ENCODE measurements at regions not wholly inside any gene's neighbourhood (a gene's known extent, or its start where the extent isn't known, plus 50 kb on each side); places are given as distances from the start of the nearest gene placed in this dataset.
A peak's percentile ranks its signal among the peaks of the same experiment; 100 is the strongest.

DNA sequence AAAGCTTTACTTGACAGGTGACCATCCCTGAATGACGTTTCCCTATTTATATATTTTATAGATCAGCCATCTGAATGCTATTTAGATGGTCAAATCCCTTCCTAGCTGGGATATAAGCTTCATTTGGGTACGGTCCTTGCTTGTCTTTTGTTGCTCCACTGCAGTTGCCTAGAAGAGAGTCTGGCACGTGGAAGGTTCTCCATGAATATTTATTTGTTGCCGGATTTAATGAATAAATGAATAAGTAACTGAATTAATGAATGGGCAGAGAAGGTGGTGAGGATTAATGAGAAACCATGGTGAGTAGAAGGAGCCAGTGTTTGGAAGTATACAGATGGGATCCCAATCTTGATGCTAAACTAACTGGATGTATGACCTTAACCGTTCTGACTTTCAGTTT, 222.1 kb downstream of the LPIN1 start:
- Histone ChIP-seq H3K4me3 (no peak overlapping the region), H3K4me1 (replicated peaks in 1 of 2) (no peaks in the 10 kb centered on the region), H3K27ac (no peak overlapping the region)
- 34 to 100% (median 87%) methylated on average over 2 to 5 of the region's 5 CpGs; no CpG with 5 or more reads in 1 of the 10 experiments for WGBS, 10 experiments
- ATAC-seq (replicated peaks in 6 of 8) = peak in 1 of 8 experiments; percentile 14
- in situ Hi-C loops (cut with MboI; ENCODE audit: low pct_unique_long_range_greater_than_20kb in 2 of 9, low sequenced_read_pairs in 9 of 9, unreplicated experiment in 9 of 9) = loop anchor here in 1 of 9 experiments (25.0 kb wide), 1 partner anchor 106 kb away; no protein-coding TSS in a partner anchor

- whole genome bisulfite sequencing, 10 experiments = 14 to 100% (median 82%) methylated on average over 1 of the region's 1 CpG; no CpG with 5 or more reads in 3 of the 10 experiments
- no peaks in the 10 kb centered on the region for H3K4me1 ChIP-seq (replicated peaks in 1 of 2)
- peak in 2 of 8 experiments; percentile 28 to 50 for ATAC-seq (replicated peaks in 6 of 8)
- in situ Hi-C loops (cut with MboI; ENCODE audit: low pct_unique_long_range_greater_than_20kb in 2 of 9, low sequenced_read_pairs in 9 of 9, unreplicated experiment in 9 of 9) = loop anchor here in 1 of 9 experiments (25.0 kb wide), 1 partner anchor 107 kb away; no protein-coding TSS in a partner anchor
- H3K4me3 ChIP-seq = no peak overlapping the region
- H3K27ac ChIP-seq = no peak overlapping the region
Measured at GRCh38 chr2:11969774-11970173, 223.3 kb downstream of the LPIN1 start.

DNA sequence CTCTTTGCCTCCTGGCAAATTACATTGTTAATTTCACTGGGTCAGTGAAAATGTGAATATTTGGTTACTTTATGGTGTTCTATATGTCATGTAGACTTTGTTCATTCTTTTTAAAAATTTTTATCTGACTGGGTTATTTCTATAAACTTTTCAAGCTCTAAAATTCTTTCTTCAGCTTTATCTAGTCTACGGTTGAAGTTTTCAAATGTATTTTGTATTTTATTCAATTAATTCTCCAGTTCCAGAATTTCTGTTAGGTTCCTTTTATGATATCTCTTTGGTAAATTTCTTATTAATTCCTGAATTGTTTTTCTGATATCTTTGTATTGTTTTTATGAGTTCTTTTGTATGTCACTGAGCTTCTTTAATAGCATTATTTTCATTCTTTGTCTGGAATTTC, 228.1 kb downstream of the LPIN1 start:
- no peak for ATAC-seq (replicated peaks in 6 of 8)
- 18 to 100% (median 75%) methylated on average over 1 of the region's 1 CpG for WGBS, 10 experiments
- Histone ChIP-seq H3K4me3 (no peak overlapping the region), H3K27ac (no peak overlapping the region), H3K4me1 (replicated peaks in 1 of 2) (no peaks in the 10 kb centered on the region)
- in situ Hi-C loops (cut with MboI; ENCODE audit: low pct_unique_long_range_greater_than_20kb in 2 of 9, low sequenced_read_pairs in 9 of 9, unreplicated experiment in 9 of 9) = loop anchor here in 1 of 9 experiments (25.0 kb wide), 1 partner anchor 112 kb away; no protein-coding TSS in a partner anchor

GRCh38 chr2:11975373-11975772, 228.9 kb downstream of the LPIN1 start:
- ATAC-seq (replicated peaks in 6 of 8) = peak in 1 of 8 experiments; percentile 27
- H3K4me3 ChIP-seq = no peak overlapping the region
- H3K27ac ChIP-seq = no peak overlapping the region
- in situ Hi-C loops (cut with MboI; ENCODE audit: low pct_unique_long_range_greater_than_20kb in 2 of 9, low sequenced_read_pairs in 9 of 9, unreplicated experiment in 9 of 9) = no loop called here
- 33 to 100% (median 67%) methylated on average over 1 of the region's 1 CpG; no CpG with 5 or more reads in 3 of the 10 experiments for WGBS, 10 experiments
- no peaks in the 10 kb centered on the region for H3K4me1 ChIP-seq (replicated peaks in 1 of 2)

DNA sequence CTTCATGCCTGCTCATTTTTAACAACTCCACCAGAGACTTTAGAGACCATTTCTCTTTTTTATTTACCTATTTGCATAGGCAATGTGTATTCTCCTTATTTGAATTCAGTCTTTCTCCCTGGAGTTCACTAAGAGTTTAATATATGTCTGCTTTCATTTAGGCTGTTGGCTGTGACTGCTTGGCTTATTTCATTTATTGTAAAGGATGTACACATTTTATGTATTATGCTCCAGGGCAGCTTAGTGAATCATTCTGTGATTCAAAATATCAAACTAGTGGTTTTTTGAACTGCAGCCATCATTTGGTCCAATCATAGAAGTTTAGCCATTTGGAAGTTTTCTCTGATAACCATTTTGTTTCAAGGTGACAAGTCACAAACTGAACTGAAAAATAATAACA, 229.6 kb downstream of the LPIN1 start:
- in situ Hi-C loops (cut with MboI; ENCODE audit: low pct_unique_long_range_greater_than_20kb in 2 of 9, low sequenced_read_pairs in 9 of 9, unreplicated experiment in 9 of 9) = no loop called here
- H3K4me1 ChIP-seq (replicated peaks in 1 of 2) = no peaks in the 10 kb centered on the region
- H3K4me3 ChIP-seq = no peak overlapping the region
- H3K27ac ChIP-seq = no peak overlapping the region
- ATAC-seq (replicated peaks in 6 of 8) = peak in 1 of 8 experiments; percentile 96

DNA sequence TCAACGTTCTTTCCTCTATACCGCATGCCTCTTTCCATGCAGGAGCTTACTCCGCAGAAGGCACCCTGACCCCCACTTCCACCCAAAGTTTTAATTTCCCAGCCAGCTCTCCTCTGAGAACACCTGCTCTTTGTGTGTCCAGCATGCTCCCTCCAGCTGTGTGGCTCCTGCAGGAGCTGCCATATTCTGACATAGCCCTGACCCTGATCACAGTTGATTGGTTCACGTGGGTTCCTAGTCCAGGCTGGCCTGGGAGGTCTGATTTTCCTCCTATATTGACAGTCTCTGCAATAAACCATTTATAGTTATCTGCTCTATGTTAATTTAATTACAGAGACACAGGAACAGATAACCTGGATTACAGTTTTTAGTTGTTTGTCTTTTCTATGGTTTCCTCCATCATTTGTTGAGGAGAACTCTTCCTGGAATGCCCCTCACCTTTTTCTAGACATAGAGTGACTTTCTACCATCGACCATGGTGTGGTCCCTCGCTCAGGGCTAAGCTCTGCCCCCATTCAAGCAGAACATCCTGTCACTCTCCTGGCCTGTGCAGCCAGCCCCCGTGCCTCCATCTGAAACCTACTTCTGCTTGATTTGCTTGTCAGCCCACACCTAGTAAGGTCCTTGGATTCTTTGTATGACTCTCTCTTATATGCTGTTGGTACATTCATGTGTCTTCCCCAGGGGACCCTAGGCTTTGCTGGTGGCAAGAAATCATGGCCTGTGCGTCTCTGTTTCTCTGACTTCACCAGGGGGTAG, 231.5 kb downstream of the LPIN1 start:
- H3K4me1 ChIP-seq (replicated peaks in 1 of 2) = no peaks in the 10 kb centered on the region
- ATAC-seq (replicated peaks in 6 of 8) = no peak
- no peak overlapping the region for H3K4me3 ChIP-seq
- in situ Hi-C loops (cut with MboI; ENCODE audit: low pct_unique_long_range_greater_than_20kb in 2 of 9, low sequenced_read_pairs in 9 of 9, unreplicated experiment in 9 of 9) = no loop called here
- 50 to 97% (median 83%) methylated on average over 1 to 8 of the region's 8 CpGs; no CpG with 5 or more reads in 2 of the 10 experiments for WGBS, 10 experiments
- no peak overlapping the region for H3K27ac ChIP-seq

GRCh38 chr2:11980809-11981208, 234.4 kb downstream of the LPIN1 start:
- H3K4me3 ChIP-seq = no peak overlapping the region
- H3K4me1 ChIP-seq (replicated peaks in 1 of 2) = peaks cover 5 to 12% of the 10 kb centered on the region in 2 donors
- WGBS, 10 experiments = 72 to 100% (median 90%) methylated on average over 1 to 5 of the region's 9 CpGs; no CpG with 5 or more reads in 2 of the 10 experiments
- in situ Hi-C loops (cut with MboI; ENCODE audit: low pct_unique_long_range_greater_than_20kb in 2 of 9, low sequenced_read_pairs in 9 of 9, unreplicated experiment in 9 of 9) = no loop called here
- no peak overlapping the region for H3K27ac ChIP-seq
- no peak for ATAC-seq (replicated peaks in 6 of 8)

DNA sequence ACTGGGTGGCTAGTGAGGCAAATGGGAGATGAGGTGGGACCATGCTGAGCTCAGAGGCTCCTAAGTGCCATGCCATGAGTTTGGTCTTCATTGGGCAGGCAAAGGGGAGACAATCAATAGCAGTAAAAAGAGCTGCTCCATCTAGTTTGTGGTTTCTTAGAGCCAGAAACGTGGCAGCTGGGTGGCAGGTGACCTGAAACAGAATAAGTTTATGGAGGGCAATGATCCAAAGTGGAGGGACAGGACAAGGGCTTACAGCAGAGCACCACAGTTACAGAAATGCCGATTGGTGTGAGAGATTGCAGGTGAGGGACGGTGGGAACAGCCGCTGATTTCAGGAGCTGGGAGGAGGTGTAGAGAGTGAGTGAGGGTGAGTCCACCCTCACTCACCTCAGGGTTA, 237.0 kb downstream of the LPIN1 start:
- Histone ChIP-seq H3K4me3 (no peak overlapping the region), H3K4me1 (replicated peaks in 1 of 2) (peaks cover 5 to 12% of the 10 kb centered on the region in 2 donors), H3K27ac (no peak overlapping the region)
- no peak for ATAC-seq (replicated peaks in 6 of 8)
- in situ Hi-C loops (cut with MboI; ENCODE audit: low pct_unique_long_range_greater_than_20kb in 2 of 9, low sequenced_read_pairs in 9 of 9, unreplicated experiment in 9 of 9) = no loop called here
- WGBS, 10 experiments = 60 to 100% (median 94%) methylated on average over 1 to 4 of the region's 4 CpGs; no CpG with 5 or more reads in 4 of the 10 experiments

- in situ Hi-C loops (cut with MboI; ENCODE audit: low pct_unique_long_range_greater_than_20kb in 2 of 9, low sequenced_read_pairs in 9 of 9, unreplicated experiment in 9 of 9) = no loop called here
- Histone ChIP-seq H3K27ac (no peak overlapping the region), H3K4me3 (no peak overlapping the region), H3K4me1 (replicated peaks in 1 of 2) (peaks cover 5 to 12% of the 10 kb centered on the region in 2 donors)
- 47 to 100% (median 86%) methylated on average over 1 to 6 of the region's 9 CpGs; no CpG with 5 or more reads in 5 of the 10 experiments for WGBS, 10 experiments
- ATAC-seq (replicated peaks in 6 of 8) = no peak
Measured at GRCh38 chr2:11983870-11984269, 237.4 kb downstream of the LPIN1 start.

DNA sequence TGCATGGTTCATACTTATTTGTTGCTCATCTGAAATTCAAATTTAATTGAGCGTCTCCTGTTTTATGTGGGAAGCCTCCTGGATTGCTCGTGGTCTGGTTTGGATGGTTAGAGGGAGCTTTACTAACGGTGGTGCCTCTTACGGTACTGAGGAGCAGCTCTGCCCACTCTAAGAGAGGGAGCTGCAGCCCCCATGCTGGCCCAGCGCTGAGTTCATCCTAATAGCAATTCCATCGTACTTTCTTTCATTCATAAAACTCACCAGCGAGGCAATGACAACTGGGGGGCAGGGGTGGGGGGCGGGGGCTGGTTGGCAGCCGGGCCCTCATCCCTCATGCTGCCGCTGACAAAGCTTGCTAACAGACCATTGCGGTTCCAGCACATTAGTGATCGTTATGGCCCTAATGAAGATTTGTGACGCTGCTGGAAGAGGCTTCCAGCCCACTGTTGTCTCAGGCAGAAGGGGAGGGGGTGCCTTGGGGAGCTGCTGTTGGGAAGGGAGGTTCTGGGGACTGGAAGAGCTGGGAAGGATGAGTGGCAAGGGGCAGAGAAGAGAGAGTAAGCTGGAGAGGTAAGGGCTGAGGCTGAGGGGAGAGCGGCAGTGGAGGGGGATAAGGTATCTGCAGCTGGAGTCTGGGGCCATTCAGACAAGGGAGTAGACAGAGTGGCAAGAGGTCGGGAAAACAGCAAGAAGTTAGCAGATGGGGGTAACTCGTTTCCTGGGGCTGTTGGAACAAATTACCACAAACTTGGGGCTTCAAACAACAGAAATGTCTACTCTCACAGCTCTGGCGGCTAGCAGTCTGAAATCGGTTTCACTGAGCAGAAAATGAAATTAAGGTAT, 238.1 kb downstream of the LPIN1 start:
- Histone ChIP-seq H3K4me3 (no peak overlapping the region), H3K4me1 (replicated peaks in 1 of 2) (peaks cover 5 to 12% of the 10 kb centered on the region in 2 donors), H3K27ac (no peak overlapping the region)
- in situ Hi-C loops (cut with MboI; ENCODE audit: low pct_unique_long_range_greater_than_20kb in 2 of 9, low sequenced_read_pairs in 9 of 9, unreplicated experiment in 9 of 9) = no loop called here
- ATAC-seq (replicated peaks in 6 of 8) = peak in 5 of 8 experiments; percentile 78 to 97 (median 86)
- WGBS, 10 experiments = 33 to 75% (median 67%) methylated on average over 1 to 5 of the region's 18 CpGs; no CpG with 5 or more reads in 1 of the 10 experiments

DNA sequence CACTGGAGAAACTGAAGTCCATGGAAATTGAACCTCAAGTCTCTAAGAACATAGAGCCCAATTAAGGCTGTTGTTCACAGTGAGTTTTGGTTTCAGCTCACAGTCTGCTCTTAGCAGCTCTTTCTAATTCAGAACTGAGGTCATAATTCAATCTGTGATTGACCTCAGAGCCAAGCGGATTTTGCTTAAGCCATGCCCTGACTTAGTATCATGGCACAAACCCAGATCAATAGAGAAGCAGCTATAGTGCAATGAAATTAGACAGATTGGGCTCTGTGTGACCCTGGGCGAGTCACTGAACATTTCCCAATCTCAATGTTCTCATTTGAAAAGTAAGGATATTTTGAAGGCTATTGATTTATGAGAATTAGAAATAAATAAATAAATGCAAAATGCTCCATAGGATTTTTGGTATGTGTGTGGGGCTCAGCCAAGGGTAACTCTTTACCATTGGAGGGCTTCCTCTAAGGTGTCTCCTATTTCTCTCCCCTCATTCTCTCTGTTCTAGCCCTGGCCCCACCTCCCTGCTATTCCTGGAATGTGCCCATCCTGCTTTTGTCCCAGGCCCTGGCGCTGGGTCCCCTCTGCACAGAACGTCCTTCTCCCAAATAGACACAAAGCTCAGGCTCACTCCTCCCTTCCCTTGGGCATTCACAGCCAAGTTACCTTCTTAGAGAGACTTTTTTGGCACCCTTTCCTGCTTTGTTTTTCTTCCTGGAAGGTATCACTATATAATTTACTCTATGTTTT, 239.6 kb downstream of the LPIN1 start:
- H3K27ac ChIP-seq = no peak overlapping the region
- in situ Hi-C loops (cut with MboI; ENCODE audit: low pct_unique_long_range_greater_than_20kb in 2 of 9, low sequenced_read_pairs in 9 of 9, unreplicated experiment in 9 of 9) = no loop called here
- H3K4me1 ChIP-seq (replicated peaks in 1 of 2) = peaks cover 5 to 12% of the 10 kb centered on the region in 2 donors
- no peak overlapping the region for H3K4me3 ChIP-seq
- ATAC-seq (replicated peaks in 6 of 8) = no peak
- 50 to 95% (median 87%) methylated on average over 1 to 4 of the region's 4 CpGs; no CpG with 5 or more reads in 3 of the 10 experiments for WGBS, 10 experiments

DNA sequence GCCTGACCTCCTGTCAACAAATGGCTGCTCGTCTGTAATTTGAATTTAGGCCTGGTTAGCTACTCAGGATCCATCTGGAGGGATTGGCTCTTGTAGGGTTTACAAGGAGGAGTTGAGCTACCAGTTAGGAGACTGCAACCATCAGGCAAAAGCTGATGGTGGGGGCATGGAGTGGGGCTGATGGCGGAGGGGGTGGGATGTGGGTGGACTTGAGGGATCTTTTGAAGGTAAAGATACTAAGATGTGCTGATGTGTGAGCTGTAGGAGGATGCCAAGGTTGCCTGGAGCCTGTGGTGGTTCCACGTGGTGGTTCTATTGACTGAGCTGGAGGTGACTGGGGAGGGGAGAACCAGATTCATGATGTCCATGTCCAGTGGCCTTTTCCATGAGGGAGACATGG, 240.7 kb downstream of the LPIN1 start:
- in situ Hi-C loops (cut with MboI; ENCODE audit: low pct_unique_long_range_greater_than_20kb in 2 of 9, low sequenced_read_pairs in 9 of 9, unreplicated experiment in 9 of 9) = no loop called here
- Histone ChIP-seq H3K27ac (no peak overlapping the region), H3K4me1 (replicated peaks in 1 of 2) (peaks cover 5 to 12% of the 10 kb centered on the region in 2 donors), H3K4me3 (no peak overlapping the region)
- WGBS, 10 experiments = 80% methylated on average over 1 of the region's 3 CpGs; no CpG with 5 or more reads in 9 of the 10 experiments
- ATAC-seq (replicated peaks in 6 of 8) = no peak

Measured in motor neuron (in vitro differentiated cells).